ENCODE measurements at regions not wholly inside any gene's neighbourhood (a gene's known extent, or its start where the extent isn't known, plus 50 kb on each side); places are given as distances from the start of the nearest gene placed in this dataset.

DNA sequence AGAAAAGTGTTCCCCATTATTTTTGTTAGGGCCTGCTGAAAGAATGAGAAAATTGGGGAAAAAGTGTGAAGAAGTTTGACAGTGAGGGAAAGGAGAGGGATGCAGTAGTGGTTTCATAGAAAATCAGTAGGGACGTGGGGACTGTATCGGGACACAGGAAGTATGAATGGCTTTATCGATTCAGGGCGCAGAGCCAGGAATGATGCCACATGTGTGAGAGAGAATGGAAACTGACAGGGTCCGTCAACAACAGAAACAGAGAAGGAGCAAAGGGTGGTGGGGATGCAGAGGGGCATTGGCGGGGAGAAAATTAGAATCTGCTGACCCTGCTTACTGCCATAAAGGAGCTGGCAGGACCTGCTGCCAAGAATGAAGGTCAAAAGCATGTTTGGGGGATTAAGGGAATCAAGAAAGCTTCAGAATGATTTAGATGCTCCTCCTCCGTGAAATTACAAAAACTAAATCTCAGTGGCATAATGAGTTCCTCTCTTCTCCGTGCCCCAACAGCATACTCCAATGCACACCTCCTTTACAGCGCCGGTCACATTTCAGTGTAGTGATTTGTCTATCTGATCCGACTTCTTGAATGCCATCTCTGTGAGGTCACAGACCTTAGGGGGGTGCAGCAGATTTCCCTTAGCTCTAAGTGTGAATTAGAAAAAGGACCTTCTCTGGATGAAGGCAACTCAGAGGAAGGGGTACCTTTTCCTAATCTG, 92.6 kb downstream of the EMP1 start:
- DNase-seq (ENCODE audit: low spot score): no peak

GRCh38 chr12:13288501-13288900, 92.0 kb downstream of the EMP1 start:
- DNase-seq (ENCODE audit: low spot score): no peak

DNA sequence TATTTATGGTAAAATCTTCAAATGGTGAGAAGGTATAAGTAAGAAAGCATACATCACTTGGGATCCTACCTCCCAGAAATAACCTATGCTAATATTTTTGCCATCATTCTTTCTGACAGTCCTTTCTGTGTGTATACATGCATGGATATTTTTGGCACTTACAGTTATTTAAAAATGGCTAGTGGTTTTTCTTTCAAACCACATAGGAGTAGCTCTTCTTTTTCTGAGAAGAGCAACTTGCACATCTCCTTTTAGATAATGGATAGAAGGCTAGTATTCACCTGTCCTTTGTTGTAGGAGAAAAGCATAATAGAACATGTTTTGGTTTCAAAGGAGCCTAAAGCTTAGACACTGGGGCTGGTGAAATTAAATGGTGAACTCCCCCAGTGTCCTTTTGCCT, 87.3 kb downstream of the EMP1 start:
- DNase-seq (ENCODE audit: low spot score): no peak

- no peak for DNase-seq (ENCODE audit: low spot score)
Measured at GRCh38 chr12:13282861-13283260, 86.3 kb downstream of the EMP1 start.

DNA sequence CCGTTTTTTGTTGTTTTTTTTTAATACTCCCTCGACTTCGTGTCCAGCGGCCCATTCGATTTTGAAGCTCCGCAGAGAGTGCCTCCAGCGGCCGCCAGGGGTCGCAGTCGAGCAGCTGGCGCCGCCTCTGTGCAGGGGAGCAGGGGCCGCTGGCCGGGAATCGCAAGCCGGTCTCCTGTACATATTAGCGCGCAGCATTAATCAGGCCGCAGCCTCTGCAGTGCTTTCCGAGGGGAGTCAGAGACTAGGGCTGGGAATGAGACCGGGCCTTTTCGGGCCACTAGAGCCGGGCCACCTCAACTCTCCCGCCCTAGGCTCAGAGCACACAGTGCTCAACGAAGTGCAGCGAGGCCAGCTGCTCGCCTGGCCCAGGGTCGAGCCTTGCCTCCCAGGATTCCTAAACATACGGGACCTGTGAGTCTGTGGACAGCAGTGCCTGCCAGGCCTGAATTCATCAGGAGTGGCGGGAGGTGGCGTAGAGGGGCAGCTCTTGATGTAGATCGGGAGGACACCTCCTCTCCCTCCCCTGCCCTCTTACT, 81.8 kb downstream of the EMP1 start:
- peak; percentile 60 for DNase-seq (ENCODE audit: low spot score)

DNA sequence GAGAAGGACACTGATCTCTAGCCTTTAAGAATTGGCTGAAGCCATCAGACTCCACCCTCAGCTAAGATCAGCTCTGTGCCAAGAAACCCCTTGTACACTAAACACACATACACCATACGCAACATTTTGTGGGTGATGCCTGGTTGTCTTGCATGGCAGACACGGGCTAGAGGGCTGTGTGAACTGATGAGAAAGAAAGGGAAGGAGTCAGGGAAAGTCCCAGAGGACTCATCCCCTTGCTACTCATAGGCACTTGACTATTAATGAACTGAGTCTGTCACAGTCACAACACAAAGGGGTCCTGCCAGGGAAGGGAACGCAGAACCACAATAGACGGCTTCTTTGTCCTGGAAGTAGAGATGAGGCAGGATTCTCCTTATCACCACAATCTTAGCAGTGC, 80.8 kb downstream of the EMP1 start:
- DNase-seq (ENCODE audit: low spot score): no peak

DNA sequence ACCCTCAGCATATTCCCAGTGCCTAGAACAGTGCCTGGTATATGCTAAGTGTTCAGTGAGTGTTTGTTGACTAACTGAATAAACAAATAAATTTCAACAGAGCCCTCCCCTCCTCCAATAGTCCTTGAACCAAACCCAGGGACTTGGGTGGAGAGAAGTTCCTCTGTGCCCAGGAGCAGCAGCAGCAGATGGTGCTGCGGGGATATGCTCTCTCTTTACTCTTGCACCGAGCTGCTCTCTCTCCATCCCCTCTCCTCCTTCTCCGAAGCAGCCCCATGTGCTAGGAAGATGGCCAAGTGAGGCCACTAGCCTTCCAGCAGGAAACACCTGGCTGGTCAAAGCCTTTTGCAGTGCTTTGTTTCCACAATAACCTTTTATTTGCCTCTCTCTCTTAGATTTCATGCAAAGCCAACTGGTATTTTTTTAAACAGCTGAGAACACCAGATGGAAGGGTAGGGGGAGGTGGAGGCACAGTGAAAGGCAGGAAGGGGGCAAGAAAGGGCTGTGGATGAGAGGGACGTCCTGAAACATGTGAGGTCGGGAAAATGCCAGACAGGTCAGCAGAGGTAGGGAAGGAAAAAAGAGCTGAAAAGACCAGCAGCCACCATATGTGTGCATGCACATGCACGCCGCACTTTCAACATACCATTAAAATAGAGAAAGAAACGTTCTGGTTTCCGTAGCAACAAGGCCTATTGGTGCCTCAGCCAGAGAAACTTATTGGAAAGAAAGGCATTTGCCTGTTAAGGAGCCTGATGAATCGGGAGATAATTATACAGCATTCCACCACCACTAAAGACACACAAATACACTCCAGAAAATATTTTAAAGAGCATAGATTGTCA, 78.9 kb downstream of the EMP1 start:
- no peak for DNase-seq (ENCODE audit: low spot score)

- no peak for DNase-seq (ENCODE audit: low spot score)
Measured at GRCh38 chr12:13273850-13274249, 77.3 kb downstream of the EMP1 start.

GRCh38 chr12:13273097-13273496, 76.6 kb downstream of the EMP1 start:
- DNase-seq (ENCODE audit: low spot score): no peak

- DNase-seq (ENCODE audit: low spot score): no peak
Measured at GRCh38 chr12:13270817-13271216, 74.3 kb downstream of the EMP1 start.
